GM11168 (cell line): ENCODE measurements at regions not wholly inside any gene's neighbourhood (a gene's known extent, or its start where the extent isn't known, plus 50 kb on each side); places are given as distances from the start of the nearest gene placed in this dataset.
"Not testable (repeated sequence)": the region's sequence is repeated elsewhere in the genome, so short reads cannot be mapped to it uniquely, and the experiment has no call there.

Source experiments
- in situ Hi-C: fragments of 300-500 bp; cut with MboI; formaldehyde crosslinking; loops from one replicate; pipeline ENCODE4 v1.12.0; 2022; ENCODE audit warnings: low sequenced_read_pairs; ENCODE audit not compliant: unreplicated experiment

DNA sequence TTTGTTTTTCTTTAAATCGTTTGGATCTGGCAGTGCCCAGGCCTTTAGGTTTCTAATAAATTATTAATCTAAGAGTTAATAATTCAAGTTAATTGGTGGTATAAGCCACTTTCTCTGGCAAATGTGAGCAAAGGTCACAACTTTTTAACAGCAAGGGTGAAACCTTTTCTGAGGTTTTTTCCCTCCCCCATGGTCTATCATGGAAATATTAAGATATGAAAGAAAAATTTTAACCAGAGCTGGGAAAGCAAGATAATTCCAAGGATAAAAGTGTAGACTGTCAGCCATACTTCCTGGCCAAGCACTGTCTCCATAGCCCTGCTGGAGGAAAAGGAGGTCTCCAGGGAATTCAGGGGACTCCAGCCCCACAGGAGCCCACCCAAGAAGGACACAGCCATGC, 341.2 kb downstream of the SETD4 start:
- in situ Hi-C loops: no loop called here

DNA sequence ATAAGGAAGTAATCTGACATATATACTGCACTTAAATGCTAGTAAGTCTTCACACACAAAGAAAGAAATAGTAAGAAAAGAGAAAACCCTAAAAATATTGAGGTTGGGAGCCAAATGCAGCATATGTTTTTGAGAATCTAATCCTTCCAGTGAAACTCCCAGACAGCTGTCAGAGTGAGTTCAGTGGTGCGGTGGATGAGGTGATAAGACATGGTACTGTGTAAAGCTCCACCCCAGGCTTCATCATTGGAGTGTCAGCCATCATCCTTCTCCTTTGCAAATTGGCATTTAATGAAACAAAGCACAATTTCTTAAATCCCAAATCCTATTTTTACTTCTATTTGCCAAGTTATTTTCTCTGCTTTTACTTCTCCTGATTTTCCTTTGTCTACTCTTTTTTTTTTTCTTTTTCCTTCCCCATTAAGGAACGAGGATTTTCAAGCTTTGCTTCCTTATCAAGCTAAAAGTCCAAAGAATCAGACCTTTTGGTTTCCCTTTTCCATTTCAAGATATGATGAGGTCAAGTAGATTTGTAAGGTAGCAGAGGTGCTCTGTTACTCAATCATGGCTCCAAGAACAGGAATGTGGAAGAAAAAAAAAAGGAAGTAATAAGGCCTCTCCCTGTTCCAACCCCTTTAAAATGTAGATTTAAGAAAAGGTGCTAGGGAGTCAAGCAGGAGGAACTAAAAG, 343.3 kb downstream of the SETD4 start:
- in situ Hi-C loops: no loop called here

DNA sequence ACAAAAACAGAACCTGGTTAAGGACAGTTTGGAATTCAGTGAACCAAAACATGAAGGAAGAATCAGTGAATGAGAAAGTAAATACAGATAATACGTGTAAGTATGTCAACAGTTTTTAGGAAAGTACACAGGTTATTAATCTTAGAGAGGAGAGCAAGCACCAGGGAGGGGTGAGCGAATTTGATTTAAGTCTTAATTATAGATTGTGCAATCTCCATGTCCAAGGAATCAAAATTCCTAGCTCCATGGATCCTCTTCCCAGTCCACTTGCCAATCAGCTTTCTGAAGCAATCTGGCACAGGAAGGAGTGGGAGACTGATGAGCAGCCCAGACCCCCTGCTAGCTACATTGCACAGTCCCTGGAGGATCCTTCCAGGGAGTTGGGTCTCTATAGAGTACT, 346.4 kb downstream of the SETD4 start:
- in situ Hi-C loops: no loop called here

DNA sequence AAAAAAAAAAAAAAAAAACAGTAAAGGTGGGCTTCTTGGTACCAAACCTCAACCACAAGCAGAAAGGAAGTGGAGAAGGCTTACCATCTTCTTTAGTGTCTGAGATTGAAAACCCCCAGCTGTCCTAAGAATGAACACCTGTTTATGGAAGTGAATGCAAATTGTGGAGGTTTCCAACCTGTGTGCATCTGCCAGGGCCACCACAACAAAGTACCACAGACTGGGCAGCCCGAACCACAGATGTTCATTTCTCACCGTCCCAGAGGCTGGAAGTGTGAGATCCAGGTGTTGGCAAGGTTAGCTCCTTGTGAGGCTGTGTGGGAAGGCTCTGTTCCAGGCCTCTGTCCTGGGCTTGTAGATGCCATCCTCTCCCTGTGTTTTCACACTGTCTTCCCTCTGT, 348.7 kb downstream of the SETD4 start:
- in situ Hi-C loops: no loop called here

DNA sequence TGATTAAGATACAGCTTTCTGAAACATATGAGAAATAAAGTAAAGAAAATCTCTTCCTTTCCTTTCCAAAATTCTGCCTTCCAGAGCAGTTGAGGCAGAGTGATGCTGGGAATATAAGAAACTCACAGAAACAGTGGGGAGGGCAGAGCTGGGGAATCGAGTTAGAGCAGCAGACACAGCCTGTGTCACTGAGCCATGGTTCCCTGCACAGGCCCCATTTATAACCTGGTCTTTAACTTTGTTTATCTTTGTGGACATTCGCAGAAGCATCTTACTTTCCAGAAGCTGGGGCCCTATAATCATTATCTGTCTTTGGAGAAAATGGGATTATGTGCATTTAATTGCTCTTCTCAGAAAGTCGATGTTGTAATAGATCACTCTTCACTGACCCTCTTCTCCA, 349.1 kb downstream of the SETD4 start:
- in situ Hi-C loops: no loop called here

DNA sequence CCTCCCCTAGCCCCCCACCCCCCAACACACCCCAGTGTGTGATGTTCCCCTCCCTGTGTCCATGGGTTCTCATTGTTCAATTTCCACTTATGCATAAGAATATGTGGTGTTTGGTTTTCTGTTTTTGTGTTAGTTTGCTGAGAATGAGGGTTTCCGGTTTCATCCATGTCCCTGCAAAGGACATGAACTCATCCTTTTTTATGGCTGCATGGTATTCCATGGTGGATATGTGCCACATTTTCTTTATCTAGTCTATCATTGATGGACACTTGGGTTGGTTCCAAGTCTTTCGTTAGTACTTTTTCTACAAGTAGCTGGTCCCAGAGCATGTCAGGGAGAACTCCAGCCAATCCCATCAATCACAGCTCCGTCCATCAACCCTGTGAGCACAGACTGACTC, 350.3 kb downstream of the SETD4 start:
- in situ Hi-C loops: not testable (repeated sequence)

DNA sequence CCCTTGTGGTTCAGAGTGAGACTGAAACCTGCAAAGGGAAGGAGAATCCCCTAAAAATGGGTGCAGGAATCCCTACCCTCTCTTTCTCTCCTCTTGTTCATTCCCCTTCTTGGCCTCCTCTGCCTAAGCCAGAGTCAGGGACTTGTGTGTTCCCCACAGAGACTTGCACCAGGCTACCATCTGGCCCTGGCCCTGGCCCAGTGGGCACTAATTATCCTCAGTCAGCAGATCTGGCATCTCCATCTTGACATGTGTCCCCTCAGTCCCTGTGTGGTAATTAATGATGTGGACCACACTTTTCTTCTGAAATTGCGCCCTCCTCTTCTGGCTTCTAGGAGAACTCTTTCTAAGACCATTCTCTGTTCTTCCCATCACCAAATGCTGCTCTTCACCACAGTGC, 354.4 kb downstream of the SETD4 start:
- in situ Hi-C loops: no loop called here

DNA sequence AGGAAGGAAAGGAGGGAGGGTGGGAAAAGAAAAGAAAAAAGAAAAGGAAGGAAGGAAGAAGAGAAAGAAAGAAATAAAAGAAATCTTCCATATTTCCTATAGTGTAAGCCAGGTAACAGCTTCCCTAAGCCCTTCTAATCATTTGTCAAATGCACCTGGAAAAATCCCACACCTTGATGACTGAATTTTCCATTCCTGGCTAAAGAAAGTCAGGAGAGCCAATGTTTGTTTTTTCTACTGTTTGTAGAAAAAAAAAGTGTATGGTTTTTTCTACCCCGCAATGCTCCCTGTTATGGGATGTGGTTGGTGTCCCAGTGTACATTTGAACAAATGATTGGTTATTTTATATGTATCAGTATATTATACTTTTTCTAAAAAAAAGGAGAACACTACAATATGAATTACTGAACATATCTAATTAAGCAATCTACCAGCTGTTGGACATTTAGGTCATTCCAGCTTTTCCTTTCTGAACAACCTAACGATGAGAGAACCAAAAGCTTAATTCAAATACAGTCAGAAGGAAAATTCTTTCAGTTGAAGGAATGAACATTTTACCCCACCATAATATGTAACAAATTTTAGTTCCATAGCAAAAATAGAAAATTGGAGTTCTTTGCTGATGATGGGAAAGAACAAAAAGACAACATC, 355.0 kb downstream of the SETD4 start:
- in situ Hi-C loops: no loop called here

DNA sequence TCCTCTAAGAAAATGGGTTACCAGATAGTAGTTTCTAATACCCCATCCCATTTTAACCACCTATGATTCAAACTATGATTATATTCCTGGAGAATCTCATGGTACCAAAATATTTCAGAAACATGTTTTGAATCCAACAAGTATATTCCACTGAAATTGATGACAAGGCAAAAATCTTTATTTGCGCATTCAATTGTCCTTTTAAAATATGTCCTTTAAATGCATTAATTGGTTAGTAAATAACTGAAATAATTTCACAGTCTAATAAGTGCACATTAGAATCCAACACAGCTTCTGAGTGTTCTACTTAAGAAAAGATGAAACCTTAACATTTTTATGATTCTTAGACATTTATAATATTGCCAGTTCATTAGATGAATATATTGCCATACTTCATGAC, 356.6 kb downstream of the SETD4 start:
- in situ Hi-C loops: no loop called here

DNA sequence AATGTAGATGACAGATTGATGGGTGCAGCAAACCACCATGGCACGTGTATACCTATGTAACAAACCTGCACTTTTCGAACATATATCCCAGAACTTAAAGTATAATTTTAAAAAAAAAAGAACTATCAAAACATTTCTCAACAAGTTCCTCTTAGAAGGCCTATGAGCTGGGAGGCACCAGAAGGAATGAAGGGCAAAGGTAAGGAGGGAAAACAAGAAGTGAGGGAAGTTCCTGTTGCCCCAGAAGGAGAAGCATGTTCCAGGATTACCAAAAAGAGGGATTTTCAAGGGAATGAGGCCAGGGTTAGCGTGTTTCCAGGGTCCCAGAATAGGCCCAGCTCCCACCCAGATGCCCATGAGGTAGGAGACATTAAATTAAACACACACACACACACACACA, 361.0 kb downstream of the SETD4 start:
- in situ Hi-C loops: no loop called here

DNA sequence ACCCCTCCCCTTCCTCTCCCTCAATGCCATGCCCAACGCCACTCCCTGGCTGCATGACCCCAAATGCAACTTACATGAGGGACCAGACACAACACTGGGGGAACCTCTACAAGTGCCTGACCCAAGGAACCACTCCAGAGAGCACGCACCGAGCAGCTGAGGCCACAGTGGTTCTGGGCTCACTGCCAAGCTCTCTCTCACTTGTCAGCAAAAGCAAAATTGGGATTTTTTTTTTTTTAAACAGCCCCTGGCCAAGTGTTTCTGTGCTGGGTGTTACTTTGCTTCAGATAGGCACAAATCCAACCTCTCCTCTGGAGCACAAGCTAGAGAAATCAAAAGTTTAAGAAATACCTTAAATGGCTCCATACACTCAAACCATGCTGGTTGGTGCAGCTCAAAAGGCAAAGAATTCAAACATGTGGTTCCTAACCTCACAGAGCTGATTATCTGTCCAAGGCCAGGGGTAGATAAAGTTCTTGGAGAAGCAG, 363.0 kb downstream of the SETD4 start:
- in situ Hi-C loops: no loop called here

DNA sequence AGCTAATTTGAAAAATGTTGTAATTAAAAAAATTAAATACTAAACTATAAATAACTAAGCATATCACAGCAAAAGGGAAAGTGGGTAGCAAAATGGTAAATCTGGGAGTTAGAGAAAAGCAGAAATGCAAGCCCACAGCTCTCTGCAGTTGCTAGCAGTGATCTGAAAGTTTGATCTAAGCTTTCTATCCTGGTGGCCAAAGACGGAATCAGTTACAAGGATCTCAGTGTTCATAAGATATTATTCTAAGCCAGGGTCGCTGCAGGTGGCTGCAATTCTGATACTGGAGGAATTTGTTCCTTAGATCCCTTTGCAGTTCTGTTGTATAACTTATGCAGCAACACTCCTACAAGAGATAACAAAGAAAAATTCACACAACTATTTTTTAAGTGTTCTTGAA, 363.7 kb downstream of the SETD4 start:
- in situ Hi-C loops: no loop called here

DNA sequence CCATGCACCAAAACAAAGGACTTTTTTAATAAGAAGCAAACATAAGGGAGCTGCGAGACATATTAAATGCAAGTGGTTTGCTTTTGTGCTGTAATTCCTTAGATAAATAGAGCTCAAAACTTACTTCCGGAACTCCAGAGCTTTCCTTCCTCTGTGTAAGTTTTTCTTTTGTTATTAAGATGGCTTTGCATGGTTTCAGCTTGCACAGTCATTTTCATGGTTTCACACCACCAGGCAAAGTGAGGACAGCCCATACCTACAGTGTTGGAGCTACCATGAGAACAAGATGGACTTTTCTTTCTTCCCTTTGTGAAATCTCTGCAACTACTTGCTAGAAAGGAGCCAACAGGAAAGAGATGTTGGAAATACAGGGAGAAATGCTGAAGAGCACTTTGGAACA, 368.0 kb downstream of the SETD4 start:
- in situ Hi-C loops: no loop called here

DNA sequence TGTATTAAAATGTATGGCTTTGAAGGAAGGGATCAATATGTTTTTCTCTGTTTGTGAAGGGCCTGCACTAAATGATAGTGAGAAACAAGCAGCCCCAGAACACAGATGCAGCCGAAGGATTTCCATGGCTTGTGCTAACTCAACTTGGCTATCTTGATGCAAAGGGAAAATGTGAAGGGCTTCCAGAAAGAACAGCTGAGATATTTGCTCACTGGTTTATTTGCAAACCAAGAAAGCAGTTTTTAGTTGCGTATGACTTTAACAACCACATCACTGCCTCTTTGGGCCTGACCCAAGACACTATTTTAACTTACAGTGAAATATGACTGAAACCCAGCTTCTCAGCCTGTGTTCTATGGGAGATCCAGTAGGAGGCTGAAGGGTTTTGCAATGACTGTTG, 369.9 kb downstream of the SETD4 start:
- in situ Hi-C loops: no loop called here

DNA sequence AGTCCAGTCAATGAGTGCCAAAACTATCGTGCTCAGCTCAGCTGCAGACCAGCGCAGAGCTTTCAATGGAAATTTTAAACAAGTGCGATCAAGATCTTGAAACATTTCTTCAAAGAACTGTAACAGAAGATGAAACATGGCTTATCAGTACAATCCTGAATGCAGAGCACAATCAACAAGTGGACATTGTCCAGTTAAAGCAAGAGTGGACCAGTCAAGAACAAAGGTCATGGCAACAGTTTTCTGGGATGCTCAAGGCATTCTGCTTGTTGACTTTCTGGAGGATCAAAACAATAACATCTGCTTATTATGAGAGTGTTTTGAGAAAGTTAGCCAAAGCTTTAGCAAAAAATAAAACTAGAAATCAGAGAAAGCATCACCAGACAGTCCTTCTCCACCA, 374.2 kb downstream of the SETD4 start:
- in situ Hi-C loops: no loop called here

DNA sequence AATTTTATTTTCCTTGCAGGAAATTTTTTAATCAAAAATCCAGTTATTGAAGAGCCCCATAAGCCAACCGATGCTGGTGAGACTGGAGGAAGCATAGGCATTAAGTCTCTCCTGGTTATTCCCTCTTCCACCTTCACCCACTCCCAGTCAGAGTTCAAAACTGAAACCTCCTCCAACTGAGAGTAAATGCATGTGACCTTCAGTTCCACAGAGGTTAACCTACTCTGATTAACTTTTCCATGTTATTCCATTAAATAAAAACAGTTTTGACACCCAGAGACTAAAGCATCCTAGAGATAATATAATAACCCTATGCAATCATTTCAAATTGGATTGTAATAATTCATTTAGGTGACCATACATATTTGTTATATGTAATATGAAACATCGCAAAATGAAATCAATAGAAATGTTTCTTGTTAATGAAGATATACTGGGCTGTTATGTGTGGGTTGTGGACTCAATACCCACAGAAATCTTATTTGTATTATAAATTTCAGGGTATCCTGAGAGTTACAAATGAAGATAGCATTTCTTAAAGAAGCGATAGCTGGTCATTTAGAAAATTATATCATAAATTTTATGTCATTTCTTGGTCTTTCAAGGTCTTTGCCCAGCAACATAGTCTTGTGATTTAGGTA, 376.5 kb downstream of the SETD4 start:
- in situ Hi-C loops: no loop called here

DNA sequence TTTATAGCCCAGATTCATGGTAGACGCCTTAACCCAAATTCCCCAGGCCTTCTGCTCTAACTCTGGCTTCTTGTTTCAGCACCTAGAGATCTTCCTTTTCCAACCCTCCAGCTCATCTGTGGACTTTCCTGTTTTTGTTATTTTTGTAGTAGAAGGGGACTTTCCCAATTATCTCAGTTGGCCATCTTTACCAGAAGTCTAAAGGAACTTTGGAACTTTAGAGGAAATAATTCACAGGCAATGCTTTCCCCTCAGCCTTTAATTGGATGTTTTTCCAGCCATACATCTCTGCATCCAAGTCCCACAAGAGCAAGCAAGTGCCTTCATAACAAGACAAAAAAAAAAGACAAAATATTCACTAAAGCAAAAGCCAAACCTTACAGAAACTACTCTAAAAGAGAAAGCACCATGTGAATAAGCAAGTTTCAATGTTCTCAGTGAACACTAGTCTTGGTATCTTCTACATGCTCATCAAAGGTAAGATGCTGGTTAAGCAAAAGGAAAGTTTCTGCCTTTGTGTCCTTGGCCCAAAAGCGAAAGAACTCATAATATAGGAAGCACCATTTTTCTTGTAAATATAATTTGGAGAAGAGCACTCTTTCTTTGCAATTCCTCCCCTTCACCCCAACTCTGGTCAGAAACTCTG, 377.3 kb downstream of the SETD4 start:
- in situ Hi-C loops: no loop called here

DNA sequence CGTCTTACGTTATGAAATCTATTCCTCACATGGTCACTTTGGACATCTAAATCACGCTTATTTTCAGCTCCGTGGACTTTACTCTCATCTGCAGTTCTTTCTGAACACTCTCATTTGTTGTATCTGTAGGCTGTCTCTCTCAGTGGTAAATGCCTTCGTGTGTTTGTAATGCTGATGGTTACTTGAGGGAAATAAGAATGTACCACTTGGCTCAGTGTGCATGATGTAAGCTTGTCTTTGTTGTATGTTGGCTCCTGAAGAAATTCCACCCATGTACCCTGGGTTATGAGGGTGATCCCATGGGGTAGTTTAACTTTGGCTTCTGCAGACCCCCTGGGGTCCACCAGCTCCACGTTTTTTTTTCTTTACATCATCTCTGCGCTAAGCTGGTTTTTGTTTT, 378.4 kb downstream of the SETD4 start:
- in situ Hi-C loops: no loop called here

DNA sequence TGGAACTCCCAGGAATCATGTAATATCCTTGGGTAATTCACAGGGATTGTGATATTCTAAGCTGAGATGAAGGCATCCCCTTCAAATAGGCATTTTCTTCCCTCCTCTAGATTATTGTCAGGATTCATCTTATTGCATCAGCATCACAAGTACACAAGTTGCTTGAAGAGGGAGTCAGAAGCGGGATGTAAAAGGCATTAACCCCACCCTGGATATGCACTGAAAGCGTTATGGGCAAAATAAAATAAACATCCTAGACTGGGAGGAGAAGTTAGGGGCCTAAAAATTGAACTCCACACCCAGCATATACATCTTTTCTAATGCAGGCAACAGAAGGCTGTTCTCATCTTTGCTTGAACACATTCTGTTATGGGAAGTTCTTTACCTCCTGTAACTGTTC, 381.2 kb downstream of the SETD4 start:
- in situ Hi-C loops: no loop called here

DNA sequence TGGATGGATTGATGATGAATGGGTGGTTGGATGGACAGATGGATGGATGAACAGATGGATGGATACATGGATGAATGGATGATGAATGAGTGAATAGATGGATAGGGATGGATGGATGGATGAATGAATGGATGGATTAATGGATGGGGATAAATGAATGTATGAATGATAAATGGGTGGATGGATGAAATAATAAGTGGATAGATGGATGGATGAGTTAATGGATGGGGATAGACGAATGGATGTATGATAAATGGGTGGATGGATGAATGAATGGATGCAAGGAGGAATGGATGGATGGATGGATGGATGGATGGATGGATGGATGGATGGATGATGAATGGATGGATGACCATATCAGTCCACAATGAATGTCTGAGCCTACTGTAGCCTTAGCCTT, 381.9 kb downstream of the SETD4 start:
- in situ Hi-C loops: no loop called here

DNA sequence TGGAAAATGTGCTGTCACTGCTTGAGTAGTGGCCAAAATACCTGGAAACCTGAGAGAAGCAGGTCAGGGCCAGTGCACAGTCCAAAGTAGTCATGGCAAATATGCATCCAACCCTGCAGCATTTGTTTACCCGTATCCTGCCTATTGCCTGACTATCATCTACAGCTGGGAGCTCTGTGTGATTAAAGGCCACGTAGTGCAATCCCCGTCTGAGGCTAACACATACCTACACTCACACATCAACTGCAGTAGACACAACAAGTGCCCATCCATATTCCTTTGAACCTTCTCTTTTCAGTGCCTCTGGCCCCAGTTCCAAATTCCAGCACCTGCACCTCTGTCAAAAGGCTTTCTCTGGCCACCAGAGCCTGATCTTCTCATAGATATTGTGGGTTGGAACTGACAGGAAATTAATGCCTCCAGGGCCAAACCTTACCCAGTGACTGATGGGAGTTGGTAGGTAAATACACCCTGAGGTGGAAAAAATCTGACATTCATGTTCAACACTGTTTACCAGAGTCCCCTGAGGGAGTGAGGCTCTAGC, 383.0 kb downstream of the SETD4 start:
- in situ Hi-C loops: no loop called here
